Ectodermal cell (in vitro differentiated cells): ENCODE measurements at regions not wholly inside any gene's neighbourhood (a gene's known extent, or its start where the extent isn't known, plus 50 kb on each side); places are given as distances from the start of the nearest gene placed in this dataset.

Experiments used
- H3K27ac ChIP-seq: 2 replicates; pipeline ENCODE4 v1.7.0; 2013; ENCODE audit warnings: mild to moderate bottlenecking, low read depth, low read length; ENCODE audit not compliant: insufficient read depth, poor library complexity, severe bottlenecking
- H3K27me3 ChIP-seq: 2 replicates; pipeline ENCODE4 v1.7.0; 2013; ENCODE audit warnings: mild to moderate bottlenecking, low read length; ENCODE audit not compliant: insufficient read depth, control insufficient read depth, poor library complexity, severe bottlenecking
- H3K36me3 ChIP-seq: one replicate; pipeline ENCODE4 v1.7.0; 2013; ENCODE audit warnings: low read length; ENCODE audit not compliant: control insufficient read depth, insufficient read depth
- H3K4me1 ChIP-seq: one replicate; pipeline ENCODE4 v1.7.0; 2013; ENCODE audit warnings: low read length; ENCODE audit not compliant: control insufficient read depth, insufficient read depth
- H3K4me3 ChIP-seq: 2 replicates; pipeline ENCODE4 v1.7.0; 2013; ENCODE audit warnings: low read depth, low read length, control low read depth; ENCODE audit not compliant: insufficient read depth
- H3K9me3 ChIP-seq: 2 replicates; pipeline ENCODE4 v1.7.0; 2013; ENCODE audit warnings: mild to moderate bottlenecking, low read length, moderate library complexity; ENCODE audit not compliant: control insufficient read depth
- WGBS, 2 experiments: methylation state at CpG; one replicate each; pipeline ENCODE4 v1.1.7; 2013; ENCODE audit warnings: missing lambda C conversion rate in 2 of 2; 5-methylcytosine and 5-hydroxymethylcytosine counted together

GRCh38 chr2:180196419-180196977 lies 189.4 kb upstream of the CWC22 start:
- WGBS, 2 experiments = 82 to 90% methylated on average over 1 to 2 of the region's 2 CpGs
- H3K27ac ChIP-seq = no peak overlapping the region
- H3K27me3 ChIP-seq = no peaks in the 10 kb centered on the region
- no peaks in the 10 kb centered on the region for H3K4me1 ChIP-seq
- H3K4me3 ChIP-seq = no peak overlapping the region
- no peaks in the 10 kb centered on the region for H3K36me3 ChIP-seq
- no peaks in the 10 kb centered on the region for H3K9me3 ChIP-seq

GRCh38 chr2:180195847-180196246 lies 188.8 kb upstream of the CWC22 start:
- no peaks in the 10 kb centered on the region for H3K36me3 ChIP-seq

GRCh38 chr2:180191432-180192124 lies 184.5 kb upstream of the CWC22 start:
- H3K27me3 ChIP-seq = no peaks in the 10 kb centered on the region
- H3K9me3 ChIP-seq = no peaks in the 10 kb centered on the region
- H3K27ac ChIP-seq = no peak overlapping the region
- H3K36me3 ChIP-seq = no peaks in the 10 kb centered on the region
- WGBS, 2 experiments = 91 to 93% methylated on average over 11 of the region's 11 CpGs
- H3K4me3 ChIP-seq = no peak overlapping the region
- no peaks in the 10 kb centered on the region for H3K4me1 ChIP-seq

More at GRCh38 chr2:180195847-180196246, 188.8 kb upstream of the CWC22 start:
- no peaks in the 10 kb centered on the region for H3K27me3 ChIP-seq
- no peaks in the 10 kb centered on the region for H3K9me3 ChIP-seq
- H3K4me3 ChIP-seq = no peak overlapping the region
- no peak overlapping the region for H3K27ac ChIP-seq
- no peaks in the 10 kb centered on the region for H3K4me1 ChIP-seq

GRCh38 chr2:180190851-180191250 lies 183.8 kb upstream of the CWC22 start:
- Histone ChIP-seq H3K4me3 (no peak overlapping the region), H3K27ac (no peak overlapping the region), H3K9me3 (no peaks in the 10 kb centered on the region), H3K27me3 (no peaks in the 10 kb centered on the region), H3K4me1 (no peaks in the 10 kb centered on the region), H3K36me3 (no peaks in the 10 kb centered on the region)
- 78 to 95% methylated on average over 1 to 2 of the region's 2 CpGs for WGBS, 2 experiments

GRCh38 chr2:180187611-180188010 lies 180.5 kb upstream of the CWC22 start:
- no peaks in the 10 kb centered on the region for H3K4me1 ChIP-seq
- no peak overlapping the region for H3K27ac ChIP-seq
- no peaks in the 10 kb centered on the region for H3K27me3 ChIP-seq
- no peak overlapping the region for H3K4me3 ChIP-seq
- H3K9me3 ChIP-seq = no peaks in the 10 kb centered on the region
- H3K36me3 ChIP-seq = no peaks in the 10 kb centered on the region
- 52% methylated on average over 2 of the region's 2 CpGs; no CpG with 5 or more reads in 1 of the 2 experiments for WGBS, 2 experiments

GRCh38 chr2:180184506-180184905 lies 177.4 kb upstream of the CWC22 start:
- H3K4me1 ChIP-seq = no peaks in the 10 kb centered on the region
- 93 to 94% methylated on average over 1 of the region's 2 CpGs for WGBS, 2 experiments
- H3K27ac ChIP-seq = no peak overlapping the region
- no peaks in the 10 kb centered on the region for H3K27me3 ChIP-seq
- H3K36me3 ChIP-seq = no peaks in the 10 kb centered on the region
- no peak overlapping the region for H3K4me3 ChIP-seq
- H3K9me3 ChIP-seq = no peaks in the 10 kb centered on the region

- no peak overlapping the region for H3K4me3 ChIP-seq
- no peaks in the 10 kb centered on the region for H3K36me3 ChIP-seq
- no peaks in the 10 kb centered on the region for H3K4me1 ChIP-seq
- H3K9me3 ChIP-seq = no peaks in the 10 kb centered on the region
- H3K27ac ChIP-seq = no peak overlapping the region
- no peaks in the 10 kb centered on the region for H3K27me3 ChIP-seq
- 67 to 69% methylated on average over 1 to 2 of the region's 2 CpGs for WGBS, 2 experiments
Measured at GRCh38 chr2:180180511-180180910, 173.4 kb upstream of the CWC22 start.

- Histone ChIP-seq H3K4me1 (no peaks in the 10 kb centered on the region), H3K27ac (no peak overlapping the region), H3K27me3 (no peaks in the 10 kb centered on the region), H3K9me3 (no peaks in the 10 kb centered on the region), H3K36me3 (no peaks in the 10 kb centered on the region), H3K4me3 (no peak overlapping the region)
Measured at GRCh38 chr2:180177534-180177933, 170.4 kb upstream of the CWC22 start.

- Histone ChIP-seq H3K9me3 (no peaks in the 10 kb centered on the region), H3K4me1 (no peaks in the 10 kb centered on the region), H3K27me3 (no peaks in the 10 kb centered on the region), H3K36me3 (no peaks in the 10 kb centered on the region), H3K27ac (no peak overlapping the region), H3K4me3 (no peak overlapping the region)
- 91 to 93% methylated on average over 2 of the region's 2 CpGs for whole genome bisulfite sequencing, 2 experiments
Measured at GRCh38 chr2:180175736-180176135, 168.6 kb upstream of the CWC22 start.

GRCh38 chr2:180174580-180174979 lies 167.5 kb upstream of the CWC22 start:
- Histone ChIP-seq H3K27me3 (no peaks in the 10 kb centered on the region), H3K4me3 (no peak overlapping the region), H3K9me3 (no peaks in the 10 kb centered on the region), H3K36me3 (no peaks in the 10 kb centered on the region), H3K27ac (no peak overlapping the region), H3K4me1 (no peaks in the 10 kb centered on the region)
- 90 to 95% methylated on average over 4 to 6 of the region's 6 CpGs for WGBS, 2 experiments
